ENCODE measurements at regions not wholly inside any gene's neighbourhood (a gene's known extent, or its start where the extent isn't known, plus 50 kb on each side); places are given as distances from the start of the nearest gene placed in this dataset.

DNA sequence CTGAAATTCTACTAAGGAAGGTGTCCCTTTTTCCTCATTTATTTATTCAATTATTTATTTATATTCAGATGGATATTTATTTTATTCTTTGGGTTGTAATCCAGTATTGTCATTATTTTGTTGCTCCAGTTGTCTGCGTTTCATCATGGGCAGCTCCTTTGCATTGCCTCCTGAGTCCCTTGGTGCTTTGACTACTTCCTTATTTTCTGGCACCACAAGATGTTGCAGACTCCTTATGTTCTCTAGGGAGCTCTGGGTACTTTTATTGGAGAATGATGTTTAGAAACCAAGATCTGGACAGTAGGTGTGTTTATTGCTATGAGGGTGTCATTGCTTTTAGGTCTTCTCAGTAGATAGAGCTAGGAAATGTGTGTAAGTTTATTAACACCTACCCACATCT, 59.9 kb upstream of the ERRFI1 start:
- ChIA-PET POLR2A (interaction anchor here in 1 of 2 donors (0.6 kb wide), 1 partner anchor 66 kb away, joined by 4 read pairs; no protein-coding TSS in a partner anchor), CTCF (no interaction called here)
- ATAC-seq (replicated peaks in 1 of 4) = no peak
- H3K4me1 ChIP-seq (ENCODE audit: control insufficient read depth in 1 of 2, extremely low read depth in 1 of 2, insufficient read depth in 2 of 2, low read length in 2 of 2) = no peaks in the 10 kb centered on the region
- no peak overlapping the region for H3K27ac ChIP-seq (ENCODE audit: low read length)
- no peaks in the 10 kb centered on the region for H3K36me3 Mint-ChIP-seq
- H3K36me3 ChIP-seq (ENCODE audit: control insufficient read depth in 2 of 2, extremely low read depth in 1 of 2, insufficient read depth in 1 of 2, low read length in 1 of 2) = no peaks in the 10 kb centered on the region
- H3K27me3 Mint-ChIP-seq = peaks cover 7 to 10% of the 10 kb centered on the region in 2 donors
- no peak overlapping the region for H3K27ac Mint-ChIP-seq
- no peak overlapping the region for H3K4me3 ChIP-seq (ENCODE audit: control insufficient read depth in 1 of 2, extremely low read depth in 1 of 2, low read length in 1 of 2)
- peaks cover 0 to 3% (median 0%) of the 10 kb centered on the region in 3 donors for H3K4me1 Mint-ChIP-seq
- no peak for DNase-seq
- peaks cover 0 to 6% of the 10 kb centered on the region in 2 experiments for H3K27me3 ChIP-seq (replicated peaks in 1 of 2; ENCODE audit: control insufficient read depth in 2 of 2, extremely low read depth in 1 of 2, insufficient read depth in 2 of 2, low read length in 1 of 2)
- H3K4me3 Mint-ChIP-seq = no peak overlapping the region
- H3K9me3 Mint-ChIP-seq = no peaks in the 10 kb centered on the region
- 80% methylated on average over 1 of the region's 1 CpG for WGBS (ENCODE audit: insufficient coverage)
- H3K9me3 ChIP-seq = no peaks in the 10 kb centered on the region

DNA sequence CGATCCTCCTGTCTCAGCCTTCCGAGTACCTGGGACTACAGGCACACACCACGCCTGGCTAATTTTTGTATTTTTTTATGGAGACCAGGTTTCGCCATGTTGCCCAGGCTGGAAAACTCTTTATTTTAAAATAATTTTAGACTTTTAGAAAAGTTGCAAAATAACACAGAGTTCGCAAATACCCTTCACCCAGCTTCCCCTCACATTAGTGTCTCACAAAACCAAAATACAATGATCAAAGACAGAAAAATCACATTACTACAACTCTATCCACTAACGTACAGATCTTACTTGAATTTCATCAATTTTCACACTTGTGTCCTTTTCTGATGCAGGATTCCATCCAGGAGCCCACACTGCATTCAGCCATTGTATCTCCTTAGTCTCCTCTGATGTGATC, 58.8 kb upstream of the ERRFI1 start:
- WGBS (ENCODE audit: insufficient coverage) = 90% methylated on average over 2 of the region's 6 CpGs
- Mint-ChIP-seq H3K4me1 (no peaks in the 10 kb centered on the region), H3K4me3 (no peak overlapping the region), H3K9me3 (no peaks in the 10 kb centered on the region), H3K27ac (no peak overlapping the region), H3K27me3 (peaks cover 3 to 4% of the 10 kb centered on the region in 2 donors), H3K36me3 (no peaks in the 10 kb centered on the region)
- no peak for ATAC-seq (replicated peaks in 1 of 4)
- Histone ChIP-seq H3K4me1 (ENCODE audit: control insufficient read depth in 1 of 2, extremely low read depth in 1 of 2, insufficient read depth in 2 of 2, low read length in 2 of 2) (no peaks in the 10 kb centered on the region), H3K4me3 (ENCODE audit: control insufficient read depth in 1 of 2, extremely low read depth in 1 of 2, low read length in 1 of 2) (no peak overlapping the region), H3K9me3 (no peaks in the 10 kb centered on the region), H3K27ac (ENCODE audit: low read length) (no peak overlapping the region), H3K36me3 (ENCODE audit: control insufficient read depth in 2 of 2, extremely low read depth in 1 of 2, insufficient read depth in 1 of 2, low read length in 1 of 2) (no peaks in the 10 kb centered on the region), H3K27me3 (replicated peaks in 1 of 2; ENCODE audit: control insufficient read depth in 2 of 2, extremely low read depth in 1 of 2, insufficient read depth in 2 of 2, low read length in 1 of 2) (no peaks in the 10 kb centered on the region)
- no peak for DNase-seq
- ChIA-PET POLR2A (interaction anchor here (0.6 kb wide), 2 partner anchors 127 to 214 kb away, joined by 3 to 4 read pairs; no protein-coding TSS in a partner anchor), CTCF (no interaction called here)

GRCh38 chr1:8083739-8084484, 57.8 kb upstream of the ERRFI1 start:
- Mint-ChIP-seq H3K9me3 (no peaks in the 10 kb centered on the region), H3K4me1 (no peaks in the 10 kb centered on the region), H3K36me3 (no peaks in the 10 kb centered on the region), H3K27ac (no peak overlapping the region), H3K4me3 (no peak overlapping the region), H3K27me3 (no peaks in the 10 kb centered on the region)
- ChIA-PET POLR2A (interaction anchor here in 1 of 2 donors (0.6 kb wide), 2 partner anchors 215 to 773 kb away, joined by 3 read pairs; no protein-coding TSS in a partner anchor), CTCF (interaction anchor here in 1 of 2 donors (0.6 kb wide), 1 partner anchor 28 kb away, joined by 5 read pairs; no protein-coding TSS in a partner anchor)
- Histone ChIP-seq H3K9me3 (no peaks in the 10 kb centered on the region), H3K4me3 (ENCODE audit: control insufficient read depth in 1 of 2, extremely low read depth in 1 of 2, low read length in 1 of 2) (no peak overlapping the region), H3K4me1 (ENCODE audit: control insufficient read depth in 1 of 2, extremely low read depth in 1 of 2, insufficient read depth in 2 of 2, low read length in 2 of 2) (no peaks in the 10 kb centered on the region), H3K27me3 (replicated peaks in 1 of 2; ENCODE audit: control insufficient read depth in 2 of 2, extremely low read depth in 1 of 2, insufficient read depth in 2 of 2, low read length in 1 of 2) (no peaks in the 10 kb centered on the region), H3K36me3 (ENCODE audit: control insufficient read depth in 2 of 2, extremely low read depth in 1 of 2, insufficient read depth in 1 of 2, low read length in 1 of 2) (no peaks in the 10 kb centered on the region), H3K27ac (ENCODE audit: low read length) (no peak overlapping the region)
- ATAC-seq (replicated peaks in 1 of 4) = no peak
- no peak for DNase-seq
- WGBS (ENCODE audit: insufficient coverage) = 52% methylated on average over 4 of the region's 9 CpGs

DNA sequence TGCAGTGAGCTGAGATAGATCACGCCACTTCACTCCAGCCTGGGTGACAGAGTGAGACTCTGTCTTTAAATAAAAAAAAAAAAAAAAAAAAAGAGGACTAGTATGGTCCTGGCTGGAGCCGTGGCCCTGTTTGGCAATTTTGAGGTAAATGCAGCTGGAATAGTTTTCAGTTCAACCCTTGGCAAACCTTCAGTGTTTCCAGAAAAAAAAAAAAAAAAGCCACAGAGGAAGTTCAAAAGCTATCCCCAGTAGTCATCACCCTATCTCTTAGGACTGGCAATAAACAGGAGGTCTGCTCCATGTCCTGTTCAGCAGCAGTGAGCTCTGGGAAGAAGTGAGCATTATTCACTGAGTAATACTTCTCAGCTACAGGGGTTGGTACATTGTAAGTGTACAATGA, 56.8 kb upstream of the ERRFI1 start:
- DNase-seq (no peak), ATAC-seq (replicated peaks in 1 of 4) (no peak)
- H3K36me3 ChIP-seq (ENCODE audit: control insufficient read depth in 2 of 2, extremely low read depth in 1 of 2, insufficient read depth in 1 of 2, low read length in 1 of 2) = no peaks in the 10 kb centered on the region
- H3K27ac Mint-ChIP-seq = no peak overlapping the region
- H3K27ac ChIP-seq (ENCODE audit: low read length) = no peak overlapping the region
- H3K27me3 Mint-ChIP-seq = peaks cover 0 to 2% of the 10 kb centered on the region in 2 donors
- ChIA-PET POLR2A (interaction anchor here in 1 of 2 donors (0.7 kb wide), 1 partner anchor 89 kb away, joined by 13 read pairs; no protein-coding TSS in a partner anchor), CTCF (no interaction called here)
- no peaks in the 10 kb centered on the region for H3K4me1 ChIP-seq (ENCODE audit: control insufficient read depth in 1 of 2, extremely low read depth in 1 of 2, insufficient read depth in 2 of 2, low read length in 2 of 2)
- H3K36me3 Mint-ChIP-seq = no peaks in the 10 kb centered on the region
- H3K9me3 Mint-ChIP-seq = no peaks in the 10 kb centered on the region
- no peaks in the 10 kb centered on the region for H3K9me3 ChIP-seq
- H3K4me1 Mint-ChIP-seq = no peaks in the 10 kb centered on the region
- H3K4me3 ChIP-seq (ENCODE audit: control insufficient read depth in 1 of 2, extremely low read depth in 1 of 2, low read length in 1 of 2) = no peak overlapping the region
- H3K4me3 Mint-ChIP-seq = no peak overlapping the region
- no CpG with 5 or more reads among the region's 2 CpGs for WGBS (ENCODE audit: insufficient coverage)
- H3K27me3 ChIP-seq (replicated peaks in 1 of 2; ENCODE audit: control insufficient read depth in 2 of 2, extremely low read depth in 1 of 2, insufficient read depth in 2 of 2, low read length in 1 of 2) = no peaks in the 10 kb centered on the region

- POLR2A ChIA-PET = no interaction called here
- no peaks in the 10 kb centered on the region for H3K4me1 ChIP-seq (ENCODE audit: control insufficient read depth in 1 of 2, extremely low read depth in 1 of 2, insufficient read depth in 2 of 2, low read length in 2 of 2)
- WGBS (ENCODE audit: insufficient coverage) = 71% methylated on average over 3 of the region's 6 CpGs
- H3K4me3 ChIP-seq (ENCODE audit: control insufficient read depth in 1 of 2, extremely low read depth in 1 of 2, low read length in 1 of 2) = no peak overlapping the region
- Mint-ChIP-seq H3K27me3 (peaks cover 5 to 6% of the 10 kb centered on the region in 2 donors), H3K4me3 (no peak overlapping the region), H3K9me3 (no peaks in the 10 kb centered on the region), H3K36me3 (no peaks in the 10 kb centered on the region), H3K4me1 (no peaks in the 10 kb centered on the region), H3K27ac (no peak overlapping the region)
- CTCF ChIA-PET = no interaction called here
- H3K27me3 ChIP-seq (replicated peaks in 1 of 2; ENCODE audit: control insufficient read depth in 2 of 2, extremely low read depth in 1 of 2, insufficient read depth in 2 of 2, low read length in 1 of 2) = peaks cover 0 to 3% of the 10 kb centered on the region in 2 experiments
- ATAC-seq (replicated peaks in 1 of 4) (no peak), DNase-seq (no peak)
- H3K27ac ChIP-seq (ENCODE audit: low read length) = no peak overlapping the region
- H3K9me3 ChIP-seq = no peaks in the 10 kb centered on the region
- H3K36me3 ChIP-seq (ENCODE audit: control insufficient read depth in 2 of 2, extremely low read depth in 1 of 2, insufficient read depth in 1 of 2, low read length in 1 of 2) = no peaks in the 10 kb centered on the region
Observed at GRCh38 chr1:8078176-8078671, 52.1 kb upstream of the ERRFI1 start.

DNA sequence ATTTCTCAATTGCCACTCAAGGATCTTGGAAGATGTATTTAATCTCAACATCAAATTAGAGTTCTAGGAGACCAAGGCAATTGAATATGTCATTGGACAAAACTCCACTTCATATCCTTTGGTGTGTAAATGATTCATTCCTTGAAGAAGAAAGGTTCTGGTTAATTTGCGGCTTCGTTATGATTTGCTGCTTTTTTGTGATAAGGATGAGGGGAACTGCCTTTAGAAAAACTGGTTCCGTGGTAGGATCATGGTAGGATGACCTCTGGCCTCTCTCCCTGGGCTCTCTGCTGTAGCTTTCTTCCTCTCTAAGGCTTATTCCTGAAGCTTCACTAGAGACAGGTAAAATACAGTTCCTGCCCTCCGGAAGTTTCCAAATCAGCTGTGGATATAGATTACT, 51.5 kb upstream of the ERRFI1 start:
- Histone ChIP-seq H3K9me3 (no peaks in the 10 kb centered on the region), H3K27me3 (replicated peaks in 1 of 2; ENCODE audit: control insufficient read depth in 2 of 2, extremely low read depth in 1 of 2, insufficient read depth in 2 of 2, low read length in 1 of 2) (peaks cover 0 to 3% of the 10 kb centered on the region in 2 experiments), H3K4me1 (ENCODE audit: control insufficient read depth in 1 of 2, extremely low read depth in 1 of 2, insufficient read depth in 2 of 2, low read length in 2 of 2) (no peaks in the 10 kb centered on the region), H3K36me3 (ENCODE audit: control insufficient read depth in 2 of 2, extremely low read depth in 1 of 2, insufficient read depth in 1 of 2, low read length in 1 of 2) (no peaks in the 10 kb centered on the region), H3K4me3 (ENCODE audit: control insufficient read depth in 1 of 2, extremely low read depth in 1 of 2, low read length in 1 of 2) (no peak overlapping the region), H3K27ac (ENCODE audit: low read length) (no peak overlapping the region)
- H3K4me3 Mint-ChIP-seq = no peak overlapping the region
- no peaks in the 10 kb centered on the region for H3K36me3 Mint-ChIP-seq
- H3K27me3 Mint-ChIP-seq = peaks cover 5 to 6% of the 10 kb centered on the region in 2 donors
- ATAC-seq (replicated peaks in 1 of 4) (no peak), DNase-seq (no peak)
- H3K9me3 Mint-ChIP-seq = no peaks in the 10 kb centered on the region
- whole genome bisulfite sequencing (ENCODE audit: insufficient coverage) = no CpG with 5 or more reads among the region's 4 CpGs
- no peaks in the 10 kb centered on the region for H3K4me1 Mint-ChIP-seq
- no peak overlapping the region for H3K27ac Mint-ChIP-seq
- ChIA-PET CTCF (no interaction called here), POLR2A (no interaction called here)
